22Rv1 (cell line): ENCODE measurements at regions not wholly inside any gene's neighbourhood (a gene's known extent, or its start where the extent isn't known, plus 50 kb on each side); places are given as distances from the start of the nearest gene placed in this dataset.

Source experiments
- H3K27ac ChIP-seq: fragments of 450-650 bp; 2 replicates; pipeline ENCODE4 v1.5.1; 2017
- CTCF ChIP-seq: fragments of 450-650 bp; IDR thresholded peaks from 2 replicates; pipeline ENCODE4 v1.5.1; 2017; ENCODE audit warnings: mild to moderate bottlenecking
- ZFX ChIP-seq: fragments of 450-650 bp; IDR thresholded peaks from 2 replicates; pipeline ENCODE4 v1.6.1; 2017; ENCODE audit warnings: antibody characterized with exemption, borderline replicate concordance

- H3K27ac ChIP-seq: no peak overlapping the region
- no peak for TF ChIP-seq CTCF
- no peak for TF ChIP-seq ZFX
Observed at GRCh38 chr20:52744441-52744840, 227.7 kb upstream of the TSHZ2 start.

GRCh38 chr20:52738081-52738480 lies 234.1 kb upstream of the TSHZ2 start:
- TF ChIP-seq CTCF (no peak), ZFX (no peak)
- H3K27ac ChIP-seq: no peak overlapping the region

GRCh38 chr20:52736507-52736906 lies 235.7 kb upstream of the TSHZ2 start:
- TF ChIP-seq ZFX (no peak), CTCF (no peak)
- no peak overlapping the region for H3K27ac ChIP-seq

- no peak overlapping the region for H3K27ac ChIP-seq
- TF ChIP-seq CTCF (no peak), ZFX (no peak)
Observed at GRCh38 chr20:52731093-52731492, 241.1 kb upstream of the TSHZ2 start.

GRCh38 chr20:52727740-52728456 lies 244.3 kb upstream of the TSHZ2 start:
- H3K27ac ChIP-seq: no peak overlapping the region
- TF ChIP-seq CTCF: no peak
- TF ChIP-seq ZFX: no peak

GRCh38 chr20:52724541-52724940 lies 247.6 kb upstream of the TSHZ2 start:
- TF ChIP-seq CTCF (no peak), ZFX (no peak)
- no peak overlapping the region for H3K27ac ChIP-seq

- TF ChIP-seq ZFX (no peak), CTCF (no peak)
- no peak overlapping the region for H3K27ac ChIP-seq
Observed at GRCh38 chr20:52722926-52723688, 249.1 kb upstream of the TSHZ2 start.
